ENCODE measurements at regions not wholly inside any gene's neighbourhood (a gene's known extent, or its start where the extent isn't known, plus 50 kb on each side); places are given as distances from the start of the nearest gene placed in this dataset.
"Not testable (repeated sequence)": the region's sequence is repeated elsewhere in the genome, so short reads cannot be mapped to it uniquely, and the experiment has no call there.

- no peak for DNase-seq
Measured at GRCh38 chr9:106450549-106450948, 412.4 kb upstream of the ZNF462 start.

GRCh38 chr9:106451223-106451622, 411.7 kb upstream of the ZNF462 start:
- DNase-seq: no peak

DNA sequence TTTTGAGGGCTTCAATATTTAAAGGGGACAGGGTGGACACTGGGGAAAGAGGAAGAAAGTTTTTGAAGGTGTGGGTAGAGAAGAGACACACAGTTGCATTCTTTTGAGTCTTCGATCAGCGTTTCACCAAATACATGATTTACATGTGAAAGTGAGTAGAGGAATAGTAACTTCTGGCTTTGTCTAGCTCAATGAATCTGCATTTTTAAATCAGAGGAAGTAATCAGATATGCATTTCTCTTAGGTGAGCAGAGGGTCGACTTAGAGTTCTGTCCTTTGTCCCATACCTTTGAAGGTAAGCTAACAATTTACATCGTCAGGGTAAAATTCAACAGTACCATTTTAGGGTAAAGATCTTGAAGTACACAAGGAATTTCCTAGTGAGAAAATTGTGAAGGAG, 406.4 kb upstream of the ZNF462 start:
- no peak for DNase-seq

GRCh38 chr9:106467113-106467864, 395.7 kb upstream of the ZNF462 start:
- DNase-seq: no peak

DNA sequence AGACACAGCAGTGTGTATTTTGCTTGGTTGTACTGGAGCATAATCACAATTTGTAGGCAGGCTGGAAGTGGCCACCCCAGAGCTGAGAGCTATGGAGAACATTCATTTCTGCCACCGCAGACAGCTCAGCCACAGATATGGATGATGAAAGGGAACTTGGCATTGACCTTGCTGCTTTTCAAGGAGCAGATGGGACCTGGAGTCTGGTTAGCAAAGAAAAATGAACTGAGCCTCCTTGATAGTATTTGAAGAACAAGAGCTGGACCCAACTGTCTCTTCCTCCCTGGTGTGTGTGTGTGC, 395.2 kb upstream of the ZNF462 start:
- no peak for DNase-seq

DNA sequence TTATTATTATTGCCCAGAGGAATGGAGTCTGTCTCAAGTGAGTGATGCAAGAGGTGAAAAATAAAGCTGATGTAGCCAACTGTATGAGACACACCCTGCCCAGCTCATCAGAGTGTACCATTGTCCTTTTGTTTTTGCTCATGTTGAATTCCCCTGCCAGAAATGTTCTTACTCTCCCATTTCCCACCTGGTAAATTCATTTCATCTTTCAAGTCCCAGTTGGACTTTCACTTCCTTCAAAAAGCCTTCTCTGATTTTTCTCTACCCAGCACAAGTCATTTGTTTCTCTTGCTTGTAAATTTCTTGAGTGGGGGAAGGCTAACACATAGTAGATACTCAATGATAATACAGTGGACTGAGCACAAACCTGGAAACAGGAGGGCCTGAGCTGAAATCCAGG, 394.5 kb upstream of the ZNF462 start:
- no peak for DNase-seq

DNA sequence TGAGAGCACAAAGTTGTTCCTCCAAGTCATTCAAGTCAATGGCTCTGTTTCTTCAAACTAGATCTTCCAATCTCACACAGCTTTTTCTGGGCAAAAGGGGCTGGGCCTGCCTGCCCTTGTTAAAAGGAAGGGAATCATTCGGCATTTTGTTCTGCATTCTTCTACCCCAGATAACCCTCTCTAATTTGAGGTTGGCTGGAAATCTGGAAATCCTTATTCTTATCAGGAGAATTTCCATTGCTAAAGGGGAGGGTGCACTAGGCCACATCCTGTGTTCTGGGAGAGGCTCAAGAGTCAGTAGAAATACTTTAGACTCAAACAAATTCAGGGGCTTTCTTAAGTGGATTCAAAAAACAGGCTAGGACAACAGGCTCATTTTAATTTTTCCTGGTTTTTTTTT, 384.7 kb upstream of the ZNF462 start:
- no peak for DNase-seq

GRCh38 chr9:106478727-106479126, 384.2 kb upstream of the ZNF462 start:
- peak; percentile 27 for DNase-seq

DNA sequence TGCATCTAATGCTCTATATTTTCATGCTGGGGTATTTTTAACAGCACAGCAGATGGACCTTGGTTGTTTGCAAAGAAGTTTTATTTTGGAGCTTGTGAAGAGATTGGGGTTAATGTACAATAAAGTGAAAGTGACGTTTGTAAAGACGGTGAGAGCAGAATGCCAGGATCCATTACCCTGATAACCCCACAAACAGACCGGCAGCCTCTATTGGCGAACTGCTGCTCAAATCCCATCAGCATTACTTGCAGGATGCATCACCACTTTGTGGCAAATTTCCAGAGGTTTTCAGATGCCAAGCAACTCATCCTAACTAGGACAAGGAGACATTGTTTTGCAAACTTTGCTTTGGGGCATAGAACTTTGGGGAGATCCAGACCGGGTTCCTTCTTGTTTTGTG, 383.3 kb upstream of the ZNF462 start:
- no peak for DNase-seq

DNA sequence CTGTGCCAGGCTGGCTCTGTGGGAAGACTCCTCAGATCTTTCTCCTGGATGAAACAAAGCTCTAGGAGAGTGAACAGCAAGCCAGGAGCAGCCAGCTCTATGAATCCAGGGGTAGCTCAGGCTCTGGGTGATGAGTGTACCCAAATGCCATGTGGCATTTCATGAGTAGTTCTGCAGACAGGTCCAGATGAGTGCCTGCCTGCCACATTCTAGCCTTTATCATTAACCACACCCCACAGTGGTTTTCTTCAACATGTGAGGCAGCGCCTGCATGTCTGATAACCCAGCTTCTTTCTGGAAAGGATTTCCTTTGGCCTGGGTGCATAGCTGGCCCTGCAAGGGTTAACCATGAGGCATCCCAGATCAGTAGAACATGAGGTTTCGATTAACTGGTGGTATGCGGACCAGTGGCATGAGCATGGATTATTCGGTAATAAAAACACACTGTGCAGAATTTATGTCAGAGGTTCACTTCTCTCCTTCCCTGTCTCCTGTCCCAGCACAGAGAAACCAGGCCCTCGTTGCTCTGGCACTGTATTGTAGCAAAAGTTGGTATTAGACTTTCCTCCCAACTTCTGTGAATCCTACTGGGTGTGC, 381.9 kb upstream of the ZNF462 start:
- no peak for DNase-seq

DNA sequence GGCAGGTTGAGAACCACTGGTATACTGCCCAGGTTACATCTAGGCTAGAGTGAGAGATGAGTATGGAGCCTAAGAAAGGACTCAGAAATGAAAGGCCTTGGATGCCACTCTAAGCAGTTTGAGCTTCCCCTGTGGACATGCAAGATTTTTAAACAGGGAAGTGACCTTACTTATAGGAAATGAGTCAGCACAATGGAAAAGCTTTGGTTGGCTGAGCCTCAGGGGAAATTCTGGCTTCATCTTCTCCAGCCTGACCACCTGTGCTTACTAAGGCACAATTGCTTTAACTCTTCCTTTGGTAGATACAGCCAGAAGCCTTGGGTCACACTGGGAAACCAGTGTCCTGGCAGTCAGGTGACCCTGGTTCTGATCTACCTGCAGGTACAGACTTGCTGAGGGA, 380.2 kb upstream of the ZNF462 start:
- DNase-seq: peak; percentile 41

- no peak for DNase-seq
Measured at GRCh38 chr9:106486685-106487084, 376.3 kb upstream of the ZNF462 start.

DNA sequence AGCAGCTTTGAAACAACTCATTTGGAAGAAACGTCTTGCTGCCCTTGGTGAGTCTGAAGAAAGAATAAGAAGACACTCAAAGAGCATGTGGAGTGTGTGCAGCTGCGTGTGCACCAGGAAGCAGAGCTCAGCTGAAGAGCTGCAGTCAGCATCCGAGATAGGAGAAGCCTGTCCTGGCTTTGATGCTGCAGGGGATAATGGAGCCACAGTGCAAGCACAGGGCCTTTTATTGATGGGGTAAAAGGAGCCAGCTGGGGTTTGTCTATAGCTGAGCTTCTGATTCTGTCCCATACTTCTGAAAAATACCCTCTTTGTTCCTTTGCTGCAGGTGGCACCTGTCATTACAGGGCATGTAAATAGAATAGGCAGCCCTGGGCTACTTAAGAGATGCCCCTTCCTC, 375.7 kb upstream of the ZNF462 start:
- no peak for DNase-seq

DNA sequence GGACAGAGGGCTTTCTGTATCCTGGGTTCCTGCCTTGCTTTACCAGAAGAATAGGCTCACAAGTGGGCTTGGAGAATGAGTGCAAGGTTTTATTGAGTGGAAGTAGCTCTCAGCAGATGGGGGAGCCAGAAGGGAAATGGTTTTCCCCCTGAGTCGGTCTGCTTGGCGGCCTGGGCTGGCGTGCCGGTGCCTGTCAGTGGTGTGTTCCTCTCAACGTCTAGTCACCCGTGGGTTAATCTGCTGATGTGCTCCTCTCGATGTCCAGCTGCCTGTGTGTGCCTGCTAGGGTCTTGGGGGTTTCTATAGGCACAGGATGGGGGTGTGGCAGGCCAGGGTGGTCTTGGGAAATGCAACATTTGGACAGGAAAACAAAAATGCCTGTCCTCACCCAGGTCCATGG, 370.8 kb upstream of the ZNF462 start:
- DNase-seq: not testable (repeated sequence)

DNA sequence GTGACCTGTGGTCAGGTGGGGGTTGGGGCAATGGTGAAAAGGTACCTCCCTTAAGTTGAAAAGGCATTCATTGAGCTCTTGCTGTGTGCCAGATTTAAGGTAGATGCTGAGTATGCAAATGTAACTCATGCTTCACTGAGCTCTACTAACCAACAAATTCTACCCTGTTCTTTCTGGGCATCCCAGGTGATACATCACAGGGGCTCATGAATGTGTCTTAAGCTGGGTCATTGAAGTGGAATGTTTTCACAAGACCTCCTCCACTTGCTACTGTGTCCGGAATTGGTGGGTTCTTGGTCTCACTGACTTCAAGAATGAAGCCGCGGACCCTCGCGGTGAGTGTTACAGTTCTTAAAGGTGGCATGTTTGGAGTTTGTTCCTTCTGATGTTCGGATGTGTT, 362.8 kb upstream of the ZNF462 start:
- no peak for DNase-seq

DNA sequence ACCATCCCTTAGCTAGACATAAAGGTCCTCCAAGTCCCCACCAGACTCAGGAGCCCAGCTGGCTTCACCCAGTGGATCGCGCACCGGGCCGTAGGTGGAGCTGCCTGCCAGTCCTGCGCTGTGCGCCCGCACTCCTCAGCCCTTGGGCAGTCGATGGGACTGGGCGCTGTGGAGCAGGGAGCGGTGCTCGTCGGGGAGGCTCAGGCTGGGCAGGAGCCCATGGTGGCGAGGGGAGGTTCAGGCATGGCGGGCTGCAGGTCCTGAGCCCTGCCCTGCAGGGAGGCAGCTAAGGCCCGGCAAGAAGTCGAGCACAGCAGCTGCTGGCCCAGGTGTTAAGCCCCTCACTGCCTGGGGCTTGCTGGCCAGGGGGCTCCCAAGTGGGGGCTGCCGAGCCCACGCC, 361.8 kb upstream of the ZNF462 start:
- not testable (repeated sequence) for DNase-seq

DNA sequence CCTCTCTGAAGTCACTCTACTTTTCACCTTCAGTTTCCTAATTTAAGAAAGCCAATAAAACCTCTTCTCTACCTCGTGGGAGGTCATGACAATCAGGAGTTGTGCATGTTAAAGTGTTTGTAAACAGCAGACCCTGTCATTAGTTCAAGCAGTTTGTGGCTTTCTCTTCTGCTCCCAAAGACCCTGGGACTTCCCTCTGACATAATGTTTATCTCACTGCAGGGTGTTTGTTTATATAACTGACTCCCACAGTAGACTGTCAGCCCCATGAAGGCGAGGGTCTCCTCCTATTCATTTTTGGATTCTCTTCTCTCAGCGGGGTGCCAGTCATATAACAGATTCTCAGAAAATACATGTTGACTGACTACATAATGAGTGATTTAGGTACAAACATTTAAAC, 360.0 kb upstream of the ZNF462 start:
- DNase-seq: no peak

GRCh38 chr9:106503759-106504158, 359.2 kb upstream of the ZNF462 start:
- DNase-seq: no peak

DNA sequence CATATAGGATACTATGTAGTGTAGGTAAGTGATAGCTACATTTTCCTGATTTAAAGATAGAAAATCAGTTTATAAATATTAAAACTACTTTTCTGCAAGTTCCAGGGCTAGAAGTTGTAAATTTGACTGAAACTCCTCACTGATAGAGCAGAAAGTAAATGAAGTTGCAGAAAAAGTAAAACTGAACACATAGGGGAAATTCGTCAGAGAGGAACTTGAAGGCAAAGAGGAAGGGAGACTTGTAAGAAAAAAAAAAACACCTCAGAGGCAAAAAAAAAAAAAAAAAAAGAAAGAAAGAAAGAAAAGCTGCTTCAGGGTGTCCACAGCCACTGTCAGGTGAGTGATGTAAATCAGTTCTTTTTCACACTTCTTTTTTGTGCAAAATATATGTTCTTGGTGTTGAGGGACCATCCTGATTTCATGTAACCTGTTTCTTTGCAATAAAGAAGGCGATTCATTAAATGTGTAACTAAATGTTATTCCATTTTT, 336.2 kb upstream of the ZNF462 start:
- no peak for DNase-seq

- no peak for DNase-seq
Measured at GRCh38 chr9:106528158-106528557, 334.8 kb upstream of the ZNF462 start.

GRCh38 chr9:106529616-106530015, 333.4 kb upstream of the ZNF462 start:
- no peak for DNase-seq

GRCh38 chr9:106531491-106531890, 331.5 kb upstream of the ZNF462 start:
- no peak for DNase-seq

DNA sequence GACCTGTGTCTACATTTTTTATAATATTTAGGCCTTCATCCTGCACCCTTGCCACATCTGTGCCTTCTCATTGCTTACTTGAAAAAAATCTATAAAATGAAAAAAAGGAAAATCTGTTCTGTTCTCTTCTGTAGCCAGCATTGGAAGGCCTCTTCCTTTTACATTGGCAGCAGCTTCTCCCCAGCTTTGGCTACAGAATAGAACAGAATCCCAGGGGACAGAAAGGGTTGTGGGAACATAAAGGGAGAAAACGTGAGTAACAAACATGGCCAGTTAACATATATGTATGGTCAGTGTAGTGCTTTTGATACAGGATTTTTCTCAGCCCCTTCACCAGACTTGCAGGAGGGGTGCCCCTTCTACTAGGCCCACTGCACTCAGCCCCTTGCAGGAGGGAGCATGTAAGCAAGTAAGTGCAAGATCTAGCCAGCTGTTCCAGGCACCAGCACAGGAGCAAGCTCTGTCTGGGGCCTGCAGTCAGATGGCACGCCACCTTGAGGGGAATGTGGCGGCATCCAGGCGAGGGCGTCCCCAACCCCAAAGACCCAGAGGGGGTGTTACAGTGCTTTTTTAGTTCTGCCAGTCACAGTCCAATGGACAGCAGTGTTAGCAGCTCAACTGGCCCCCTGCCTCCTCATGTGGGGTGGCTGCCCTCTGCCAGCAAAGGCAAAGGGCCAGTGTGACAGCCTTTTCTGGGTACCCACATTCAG, 330.5 kb upstream of the ZNF462 start:
- DNase-seq: peak; percentile 9

DNA sequence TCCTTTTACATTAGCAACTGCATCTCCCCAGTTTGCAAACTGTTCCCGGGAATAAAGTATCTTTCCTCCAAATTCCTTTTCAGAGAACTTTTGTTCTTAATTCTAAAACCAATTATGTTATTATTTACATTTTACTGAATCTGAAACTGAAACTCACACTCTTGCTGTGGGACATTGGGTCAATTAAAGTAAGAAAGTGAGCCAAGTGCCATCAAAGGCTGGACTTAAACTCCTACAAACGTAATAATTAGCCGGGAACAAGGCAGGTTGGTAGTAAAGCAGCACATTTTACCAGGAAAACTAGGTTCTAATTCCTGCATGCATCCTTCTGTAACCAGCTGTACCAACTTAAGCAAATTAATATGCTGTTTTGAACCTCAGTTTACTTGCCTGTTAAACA, 328.2 kb upstream of the ZNF462 start:
- no peak for DNase-seq
